OCI-LY3 (cell line): ENCODE measurements at regions not wholly inside any gene's neighbourhood (a gene's known extent, or its start where the extent isn't known, plus 50 kb on each side); places are given as distances from the start of the nearest gene placed in this dataset.

Source experiments
- EZH2phosphoT487 ChIP-seq: fragments of 200-600 bp; shearing (Covaris generic); IDR thresholded peaks from 2 replicates; pipeline ENCODE4 v1.6.1; 2018; ENCODE audit warnings: antibody characterized with exemption, mixed run types, low read depth
- TF ChIP-seq, protein P1 (sequence below): fragments of 200-600, 300-600 bp; sonication (generic); IDR thresholded peaks from 2 replicates; pipeline ENCODE4 v1.5.1; 2014; ENCODE audit warnings: antibody characterized with exemption, low read length, low read depth

DNA sequence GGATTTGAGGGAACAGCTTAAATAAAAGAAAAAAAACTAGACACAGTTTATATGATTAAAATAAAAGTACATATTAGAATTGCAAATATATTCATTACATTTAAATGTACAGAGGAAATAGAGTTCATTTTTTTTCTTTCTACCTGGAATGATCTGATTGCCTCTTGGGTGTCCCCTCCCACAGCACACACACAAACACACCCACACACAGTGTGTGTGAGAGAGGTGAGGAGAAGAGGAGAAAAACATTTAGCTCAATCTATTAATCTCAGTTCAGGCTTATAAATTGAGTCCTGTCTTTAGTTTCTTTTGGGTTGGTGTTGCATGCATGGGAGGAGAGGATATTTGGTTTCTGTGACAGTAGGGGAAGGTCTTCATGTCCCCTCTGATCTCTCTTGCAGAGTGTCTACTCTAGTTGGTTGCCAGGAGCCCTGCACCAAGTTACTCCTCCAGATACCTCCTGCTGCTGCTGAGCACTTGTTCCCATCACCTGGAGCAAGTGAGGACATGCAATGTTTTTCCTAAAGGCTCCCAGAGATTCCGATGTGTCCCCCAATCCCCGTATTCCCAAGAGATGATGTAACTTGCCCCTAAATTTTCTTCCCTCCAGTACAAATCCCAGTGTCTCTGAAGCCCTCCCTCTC is 50.8 kb upstream of the REG3A start:
- TF ChIP-seq, protein P1, sequence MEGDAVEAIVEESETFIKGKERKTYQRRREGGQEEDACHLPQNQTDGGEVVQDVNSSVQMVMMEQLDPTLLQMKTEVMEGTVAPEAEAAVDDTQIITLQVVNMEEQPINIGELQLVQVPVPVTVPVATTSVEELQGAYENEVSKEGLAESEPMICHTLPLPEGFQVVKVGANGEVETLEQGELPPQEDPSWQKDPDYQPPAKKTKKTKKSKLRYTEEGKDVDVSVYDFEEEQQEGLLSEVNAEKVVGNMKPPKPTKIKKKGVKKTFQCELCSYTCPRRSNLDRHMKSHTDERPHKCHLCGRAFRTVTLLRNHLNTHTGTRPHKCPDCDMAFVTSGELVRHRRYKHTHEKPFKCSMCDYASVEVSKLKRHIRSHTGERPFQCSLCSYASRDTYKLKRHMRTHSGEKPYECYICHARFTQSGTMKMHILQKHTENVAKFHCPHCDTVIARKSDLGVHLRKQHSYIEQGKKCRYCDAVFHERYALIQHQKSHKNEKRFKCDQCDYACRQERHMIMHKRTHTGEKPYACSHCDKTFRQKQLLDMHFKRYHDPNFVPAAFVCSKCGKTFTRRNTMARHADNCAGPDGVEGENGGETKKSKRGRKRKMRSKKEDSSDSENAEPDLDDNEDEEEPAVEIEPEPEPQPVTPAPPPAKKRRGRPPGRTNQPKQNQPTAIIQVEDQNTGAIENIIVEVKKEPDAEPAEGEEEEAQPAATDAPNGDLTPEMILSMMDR: no peak
- no peak for TF ChIP-seq EZH2phosphoT487
